ENCODE measurements at regions not wholly inside any gene's neighbourhood (a gene's known extent, or its start where the extent isn't known, plus 50 kb on each side); places are given as distances from the start of the nearest gene placed in this dataset.

DNA sequence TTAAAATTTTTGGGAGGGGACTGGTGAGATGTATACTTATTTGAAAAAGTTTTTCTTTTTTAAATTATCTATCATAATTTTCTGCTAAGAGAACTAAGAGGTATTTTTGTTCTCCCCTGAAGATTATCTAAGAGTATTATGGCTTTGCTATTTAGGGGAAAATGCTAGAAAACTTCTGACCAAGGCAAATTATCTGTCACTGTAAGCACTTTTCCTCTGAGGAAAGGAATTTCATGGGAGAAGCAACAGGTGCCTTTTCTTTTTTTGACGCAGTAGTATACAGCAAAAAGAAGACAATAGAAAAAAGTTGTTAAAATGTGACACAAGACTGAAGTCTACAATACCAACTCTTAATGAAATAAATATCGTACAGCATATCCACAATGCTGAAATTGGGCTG, 201.6 kb upstream of the NANOGP8 start:
- TF ChIP-seq, protein P1, sequence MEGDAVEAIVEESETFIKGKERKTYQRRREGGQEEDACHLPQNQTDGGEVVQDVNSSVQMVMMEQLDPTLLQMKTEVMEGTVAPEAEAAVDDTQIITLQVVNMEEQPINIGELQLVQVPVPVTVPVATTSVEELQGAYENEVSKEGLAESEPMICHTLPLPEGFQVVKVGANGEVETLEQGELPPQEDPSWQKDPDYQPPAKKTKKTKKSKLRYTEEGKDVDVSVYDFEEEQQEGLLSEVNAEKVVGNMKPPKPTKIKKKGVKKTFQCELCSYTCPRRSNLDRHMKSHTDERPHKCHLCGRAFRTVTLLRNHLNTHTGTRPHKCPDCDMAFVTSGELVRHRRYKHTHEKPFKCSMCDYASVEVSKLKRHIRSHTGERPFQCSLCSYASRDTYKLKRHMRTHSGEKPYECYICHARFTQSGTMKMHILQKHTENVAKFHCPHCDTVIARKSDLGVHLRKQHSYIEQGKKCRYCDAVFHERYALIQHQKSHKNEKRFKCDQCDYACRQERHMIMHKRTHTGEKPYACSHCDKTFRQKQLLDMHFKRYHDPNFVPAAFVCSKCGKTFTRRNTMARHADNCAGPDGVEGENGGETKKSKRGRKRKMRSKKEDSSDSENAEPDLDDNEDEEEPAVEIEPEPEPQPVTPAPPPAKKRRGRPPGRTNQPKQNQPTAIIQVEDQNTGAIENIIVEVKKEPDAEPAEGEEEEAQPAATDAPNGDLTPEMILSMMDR (IDR thresholded peaks at IDR 0.05) = no peak
- TF ChIP-seq POLR2A (IDR thresholded peaks at IDR 0.05) = no peak

Measured in Peyer's patch (tissue), 4 donors.